Gastrocnemius medialis (tissue), 4 donors: ENCODE measurements at regions not wholly inside any gene's neighbourhood (a gene's known extent, or its start where the extent isn't known, plus 50 kb on each side); places are given as distances from the start of the nearest gene placed in this dataset.
"Not testable (repeated sequence)": the region's sequence is repeated elsewhere in the genome, so short reads cannot be mapped to it uniquely, and the experiment has no call there.

ENCODE experiments used
- ATAC-seq, 2 donors: fragments of 150-250 bp; one replicate each; pipeline ENCODE4 v1.9.1; 2016
- DNase-seq, 2 donors: peaks; one replicate each; pipeline ENCODE4 v3.0.0-alpha.2; 2019
- H3K27ac ChIP-seq, 4 donors: fragments of 200-600 bp; sonication (generic); 1 replicate in 1 of 4; 2 replicates in 3 of 4; pipeline ENCODE4 v1.5.1; 2016 to 2018; ENCODE audit warnings: mild to moderate bottlenecking in 2 of 4, moderate library complexity in 1 of 4
- H3K27me3 ChIP-seq, 3 donors: fragments of 200-600 bp; sonication (generic) in 2 of 3; 1 replicate in 1 of 3; 2 replicates in 2 of 3; pipeline versions ENCODE4 v1.5.1 to v1.6.0; 2016 to 2019; ENCODE audit warnings: mild to moderate bottlenecking in 1 of 3, moderate library complexity in 1 of 3
- H3K36me3 ChIP-seq, 2 donors: fragments of 200-600 bp; sonication (generic) in 1 of 2; one replicate each; pipeline ENCODE4 v1.5.1; 2017 to 2018
- H3K4me1 ChIP-seq, 2 donors: fragments of 200-600 bp; sonication (generic) in 1 of 2; one replicate each; pipeline ENCODE4 v1.5.1; 2016 to 2017; ENCODE audit warnings: mild to moderate bottlenecking in 2 of 2
- H3K4me3 ChIP-seq, 4 donors: fragments of 200-600 bp; sonication (generic) in 3 of 4; 1 replicate in 1 of 4; 2 replicates in 3 of 4; pipeline ENCODE4 v1.5.1; 2016 to 2019; ENCODE audit warnings: mild to moderate bottlenecking in 2 of 4
- H3K9me3 ChIP-seq, 3 donors: fragments of 200-600 bp; sonication (generic) in 2 of 3; 1 replicate in 1 of 3; 2 replicates in 2 of 3; pipeline ENCODE4 v1.5.1; 2016 to 2019
- POLR2A ChIP-seq, 2 donors: fragments of 450-650 bp; IDR thresholded peaks; one replicate each; pipeline ENCODE4 v1.6.1; 2017; ENCODE audit warnings: antibody characterized with exemption in 2 of 2, mild to moderate bottlenecking in 2 of 2, moderate library complexity in 2 of 2
- in situ Hi-C, 4 donors: fragments of 200-750 bp; cut with MboI; loops; one replicate each; pipeline versions ENCODE4 v1.15.0 to v1.8.0; 2017; ENCODE audit warnings: low sequenced_read_pairs in 4 of 4
- intact Hi-C: fragments of 100-400 bp; cut with DNase I; formaldehyde crosslinking; loops from one replicate; pipeline ENCODE4 v1.15.1; 2023; ENCODE audit warnings: low total_unique reads
- TF ChIP-seq, protein P1 (sequence below), 5 experiments: fragments of 450-650 bp in 3 of 5; fragments of 200-600 bp in 2 of 5; sonication (generic) in 2 of 5; IDR thresholded peaks in 4 of 5; conservative IDR thresholded peaks in 1 of 5; 1 replicate in 4 of 5; 2 replicates in 1 of 5; pipeline ENCODE4 v1.5.1; 2016 to 2019; ENCODE audit warnings: antibody characterized with exemption in 5 of 5, mild to moderate bottlenecking in 3 of 5, moderate library complexity in 3 of 5

DNA sequence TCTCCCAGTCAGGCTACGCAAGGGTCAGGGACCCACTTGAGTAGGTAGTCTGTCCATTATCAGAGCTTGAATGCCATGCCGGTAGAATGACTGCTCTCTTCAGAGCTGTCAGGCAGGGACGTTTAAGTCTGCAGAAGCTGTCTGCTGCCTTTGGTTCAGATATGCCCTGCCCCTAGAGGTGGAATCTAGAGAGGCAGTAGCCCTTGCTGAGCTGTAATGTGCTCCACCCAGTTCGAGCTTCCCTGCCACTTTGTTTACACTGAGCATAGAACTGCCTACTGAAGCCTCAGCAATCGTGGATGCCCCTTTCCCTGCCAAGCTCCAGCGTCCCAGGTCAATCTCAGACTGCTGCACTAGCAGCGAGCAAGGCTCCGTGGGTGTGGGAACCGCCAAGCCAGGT is 57.5 kb upstream of the SETMAR start:
- in situ Hi-C loops, result no loop called here
- intact Hi-C loops, result no loop called here
- no peak overlapping the region for H3K4me3 ChIP-seq
- no peaks in the 10 kb centered on the region for H3K27me3 ChIP-seq
- H3K27ac ChIP-seq, result no peak overlapping the region
- DNase-seq (no peak), ATAC-seq (no peak)
- H3K36me3 ChIP-seq, result no peaks in the 10 kb centered on the region
- no peak for TF ChIP-seq POLR2A (IDR thresholded peaks at IDR 0.05)
- TF ChIP-seq, protein P1, sequence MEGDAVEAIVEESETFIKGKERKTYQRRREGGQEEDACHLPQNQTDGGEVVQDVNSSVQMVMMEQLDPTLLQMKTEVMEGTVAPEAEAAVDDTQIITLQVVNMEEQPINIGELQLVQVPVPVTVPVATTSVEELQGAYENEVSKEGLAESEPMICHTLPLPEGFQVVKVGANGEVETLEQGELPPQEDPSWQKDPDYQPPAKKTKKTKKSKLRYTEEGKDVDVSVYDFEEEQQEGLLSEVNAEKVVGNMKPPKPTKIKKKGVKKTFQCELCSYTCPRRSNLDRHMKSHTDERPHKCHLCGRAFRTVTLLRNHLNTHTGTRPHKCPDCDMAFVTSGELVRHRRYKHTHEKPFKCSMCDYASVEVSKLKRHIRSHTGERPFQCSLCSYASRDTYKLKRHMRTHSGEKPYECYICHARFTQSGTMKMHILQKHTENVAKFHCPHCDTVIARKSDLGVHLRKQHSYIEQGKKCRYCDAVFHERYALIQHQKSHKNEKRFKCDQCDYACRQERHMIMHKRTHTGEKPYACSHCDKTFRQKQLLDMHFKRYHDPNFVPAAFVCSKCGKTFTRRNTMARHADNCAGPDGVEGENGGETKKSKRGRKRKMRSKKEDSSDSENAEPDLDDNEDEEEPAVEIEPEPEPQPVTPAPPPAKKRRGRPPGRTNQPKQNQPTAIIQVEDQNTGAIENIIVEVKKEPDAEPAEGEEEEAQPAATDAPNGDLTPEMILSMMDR (IDR thresholded peaks at IDR 0.05 in 4 of 5, conservative IDR thresholded peaks at IDR 0.05 in 1 of 5), result no peak
- no peaks in the 10 kb centered on the region for H3K9me3 ChIP-seq
- H3K4me1 ChIP-seq, result no peaks in the 10 kb centered on the region

DNA sequence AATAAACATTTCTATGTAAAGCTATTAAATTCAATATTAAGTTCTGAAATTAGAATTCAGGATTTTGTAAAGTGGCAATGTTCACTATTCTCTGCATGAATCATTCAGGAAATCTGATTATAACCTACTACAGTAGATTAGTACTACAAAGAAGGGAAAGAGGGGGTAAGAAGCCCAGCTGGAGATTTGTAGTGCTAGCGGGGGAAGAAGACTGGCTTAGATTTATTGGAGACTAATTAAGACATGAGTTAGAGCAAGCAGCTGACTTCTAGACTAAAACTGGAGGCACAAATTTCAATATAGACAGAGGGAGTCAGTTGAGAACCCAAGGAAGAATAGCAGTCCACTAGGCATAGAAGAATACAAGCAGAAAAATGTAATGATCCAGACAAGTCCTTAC is 55.8 kb upstream of the SETMAR start:
- Histone ChIP-seq H3K27ac (no peak overlapping the region), H3K4me3 (no peak overlapping the region), H3K4me1 (no peaks in the 10 kb centered on the region), H3K9me3 (no peaks in the 10 kb centered on the region), H3K27me3 (no peaks in the 10 kb centered on the region), H3K36me3 (no peaks in the 10 kb centered on the region)
- in situ Hi-C loops (no loop called here), intact Hi-C loops (no loop called here)
- no peak for ATAC-seq
- TF ChIP-seq POLR2A (IDR thresholded peaks at IDR 0.05), result no peak
- TF ChIP-seq, protein P1 (IDR thresholded peaks at IDR 0.05 in 4 of 5, conservative IDR thresholded peaks at IDR 0.05 in 1 of 5), result no peak
- DNase-seq, result no peak

DNA sequence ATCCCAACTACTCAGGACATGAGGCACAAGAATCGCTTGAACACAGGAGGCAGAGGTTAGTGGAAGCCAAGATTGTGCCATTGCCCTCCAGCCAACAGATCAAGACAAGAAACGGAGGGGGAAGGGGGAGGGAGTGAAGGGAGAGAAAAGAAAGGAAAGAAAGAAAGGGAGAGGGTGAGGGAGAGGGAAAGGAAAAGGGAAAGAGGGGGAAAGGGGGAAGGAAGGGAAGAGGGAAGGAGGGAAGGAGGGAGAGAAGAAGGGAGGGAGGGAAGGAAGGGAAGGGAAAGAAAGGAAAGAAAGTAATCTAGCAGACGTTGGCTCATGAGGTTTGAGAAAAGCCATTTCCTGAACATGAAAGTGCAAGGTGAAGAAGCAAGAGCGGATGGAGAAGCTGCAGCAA is 53.1 kb upstream of the SETMAR start:
- no peak overlapping the region for H3K27ac ChIP-seq
- H3K4me1 ChIP-seq, result no peaks in the 10 kb centered on the region
- in situ Hi-C loops, result no loop called here
- no peak for DNase-seq
- H3K4me3 ChIP-seq, result no peak overlapping the region
- H3K27me3 ChIP-seq, result no peaks in the 10 kb centered on the region
- ATAC-seq, result no peak
- H3K36me3 ChIP-seq, result no peaks in the 10 kb centered on the region
- intact Hi-C loops, result no loop called here
- no peaks in the 10 kb centered on the region for H3K9me3 ChIP-seq
- TF ChIP-seq, protein P1 (IDR thresholded peaks at IDR 0.05 in 4 of 5, conservative IDR thresholded peaks at IDR 0.05 in 1 of 5), result no peak
- TF ChIP-seq POLR2A (IDR thresholded peaks at IDR 0.05), result no peak

DNA sequence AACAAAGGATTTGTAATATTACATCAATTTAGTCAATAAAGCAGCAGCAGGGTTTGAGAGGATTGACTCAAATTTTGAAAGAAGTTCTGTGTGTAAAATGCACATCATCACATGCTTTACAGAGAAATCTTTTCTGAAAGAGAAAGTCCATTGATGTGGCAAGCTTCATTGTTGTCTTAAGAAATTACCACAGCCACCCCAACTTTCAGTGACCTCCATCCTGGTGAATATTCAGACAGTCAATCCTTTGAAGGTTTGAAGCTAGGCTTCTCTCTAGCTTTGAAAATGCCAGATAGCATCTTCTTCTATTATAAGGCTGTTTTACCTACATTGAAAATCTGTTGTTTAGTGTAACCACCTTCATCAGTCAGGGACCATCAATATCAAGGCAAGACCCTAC is 51.8 kb upstream of the SETMAR start:
- ATAC-seq, result no peak
- no peak for DNase-seq
- Histone ChIP-seq H3K36me3 (no peaks in the 10 kb centered on the region), H3K27ac (no peak overlapping the region), H3K4me1 (no peaks in the 10 kb centered on the region), H3K9me3 (no peaks in the 10 kb centered on the region), H3K27me3 (no peaks in the 10 kb centered on the region), H3K4me3 (no peak overlapping the region)
- no peak for TF ChIP-seq POLR2A (IDR thresholded peaks at IDR 0.05)
- TF ChIP-seq, protein P1 (IDR thresholded peaks at IDR 0.05 in 4 of 5, conservative IDR thresholded peaks at IDR 0.05 in 1 of 5), result no peak
- intact Hi-C loops, result no loop called here
- in situ Hi-C loops, result no loop called here

DNA sequence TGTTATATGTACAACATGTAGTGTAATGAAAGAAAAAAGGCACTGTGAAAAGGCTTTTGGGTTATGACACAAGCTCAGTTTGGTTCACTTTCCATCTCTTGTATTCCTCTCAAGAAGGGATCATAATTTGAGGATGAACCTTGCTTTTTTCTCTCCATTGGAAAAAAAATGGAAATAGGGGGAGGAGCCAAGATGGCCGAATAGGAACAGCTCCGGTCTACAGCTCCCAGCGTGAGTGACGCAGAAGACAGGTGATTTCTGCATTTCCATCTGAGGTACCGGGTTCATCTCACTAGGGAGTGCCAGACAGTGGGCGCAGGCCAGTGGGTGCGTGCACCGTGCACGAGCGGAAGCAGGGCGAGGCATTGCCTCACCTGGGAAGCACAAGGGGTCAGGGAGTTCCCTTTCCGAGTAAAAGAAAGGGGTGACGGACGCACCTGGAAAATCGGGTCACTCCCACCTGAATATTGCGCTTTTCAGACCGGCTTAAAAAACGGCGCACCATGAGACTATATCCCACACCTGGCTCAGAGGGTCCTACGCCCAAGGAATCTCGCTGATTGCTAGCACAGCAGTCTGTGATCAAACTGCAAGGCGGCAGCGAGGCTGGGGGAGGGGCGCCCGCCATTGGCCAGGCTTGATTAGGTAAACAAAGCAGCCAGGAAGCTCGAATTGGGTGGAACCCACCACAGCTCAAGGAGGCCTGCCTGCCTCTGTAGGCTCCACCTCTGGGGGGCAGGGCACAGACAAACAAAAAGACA is 49.9 kb upstream of the SETMAR start:
- H3K36me3 ChIP-seq, intact Hi-C loops, H3K4me3 ChIP-seq, H3K27me3 ChIP-seq, H3K27ac ChIP-seq, H3K4me1 ChIP-seq, H3K9me3 ChIP-seq, DNase-seq, in situ Hi-C loops, ATAC-seq: not testable (repeated sequence)
